GM23338 (cell line): ENCODE measurements at regions not wholly inside any gene's neighbourhood (a gene's known extent, or its start where the extent isn't known, plus 50 kb on each side); places are given as distances from the start of the nearest gene placed in this dataset.

Experiments used
- ATAC-seq: fragments of 200-7000 bp; cut with Tn5 transposase; 3 replicates; pipeline ENCODE4 v1.9.1; 2020
- DNase-seq: peaks from one replicate; pipeline ENCODE4 v3.0.0-alpha.2; 2015; ENCODE audit warnings: low spot score
- H2AFZ ChIP-seq: fragments of 200-600 bp; sonication (generic); 2 replicates; pipeline ENCODE4 v1.8.0; 2016; ENCODE audit warnings: antibody characterized with exemption, mild to moderate bottlenecking, moderate library complexity
- H3F3A ChIP-seq: fragments of 200-600 bp; sonication (generic); replicated peaks from 2 replicates; pipeline ENCODE4 v1.8.0; 2017; ENCODE audit warnings: antibody characterized with exemption, mixed run types, low read depth
- H3K27ac ChIP-seq: fragments of 200-600 bp; sonication (generic); 2 replicates; pipeline ENCODE4 v1.6.1; 2016; ENCODE audit warnings: low read depth
- H3K27me3 ChIP-seq: fragments of 200-600 bp; sonication (generic); 2 replicates; pipeline ENCODE4 v1.8.0; 2016; ENCODE audit warnings: mild to moderate bottlenecking, mixed run types, moderate library complexity; ENCODE audit not compliant: insufficient read depth
- H3K36me3 ChIP-seq: fragments of 200-600 bp; sonication (generic); 2 replicates; pipeline ENCODE4 v1.8.0; 2016; ENCODE audit warnings: mild to moderate bottlenecking; ENCODE audit not compliant: insufficient read depth
- H3K4me1 ChIP-seq: fragments of 200-600 bp; sonication (generic); 2 replicates; pipeline ENCODE4 v1.8.0; 2016; ENCODE audit warnings: mild to moderate bottlenecking, moderate library complexity; ENCODE audit not compliant: insufficient read depth
- H3K4me2 ChIP-seq: fragments of 200-600 bp; sonication (generic); 2 replicates; pipeline ENCODE4 v1.7.1; 2017; ENCODE audit warnings: mixed run types
- H3K4me3 ChIP-seq: fragments of 200-600 bp; sonication (generic); 2 replicates; pipeline ENCODE4 v1.6.1; 2016; ENCODE audit warnings: mixed run types
- H3K79me2 ChIP-seq: fragments of 200-600 bp; sonication (generic); replicated peaks from 2 replicates; pipeline ENCODE4 v1.8.0; 2017; ENCODE audit warnings: mild to moderate bottlenecking; ENCODE audit not compliant: insufficient read depth
- H3K9me2 ChIP-seq: fragments of 200-600 bp; sonication (generic); 2 replicates; pipeline ENCODE4 v1.8.0; 2017; ENCODE audit not compliant: insufficient read depth
- H4K20me1 ChIP-seq: fragments of 200-600 bp; sonication (generic); replicated peaks from 2 replicates; pipeline ENCODE4 v1.8.0; 2017; ENCODE audit warnings: mild to moderate bottlenecking; ENCODE audit not compliant: insufficient read depth
- H3K27ac Mint-ChIP-seq: 2 replicates; pipeline ENCODE4 v1.8.0; 2020; ENCODE audit warnings: inconsistent platforms, mild to moderate bottlenecking, moderate library complexity, mixed read lengths
- H3K27me3 Mint-ChIP-seq: 3 replicates; pipeline ENCODE4 v1.8.0; 2022; ENCODE audit warnings: low read depth, mild to moderate bottlenecking, moderate library complexity, mixed read lengths, inconsistent platforms; ENCODE audit not compliant: insufficient read depth, poor library complexity
- H3K36me3 Mint-ChIP-seq: 3 replicates; pipeline ENCODE4 v1.8.0; 2021; ENCODE audit warnings: low read depth, mild to moderate bottlenecking, inconsistent platforms, moderate library complexity, mixed read lengths
- H3K4me1 Mint-ChIP-seq: 3 replicates; pipeline ENCODE4 v1.8.0; 2020; ENCODE audit warnings: mild to moderate bottlenecking, inconsistent platforms, mixed read lengths
- H3K4me3 Mint-ChIP-seq: 3 replicates; pipeline ENCODE4 v1.8.0; 2021; ENCODE audit warnings: moderate library complexity, mild to moderate bottlenecking, inconsistent platforms, mixed read lengths
- H3K9me3 Mint-ChIP-seq: 3 replicates; pipeline ENCODE4 v1.8.0; 2020; ENCODE audit warnings: moderate library complexity, mild to moderate bottlenecking, inconsistent platforms, mixed read lengths
- CREB1 ChIP-seq: fragments of 250-450 bp; sonication (Bioruptor Pico); IDR thresholded peaks from 2 replicates; pipeline ENCODE4 v1.5.0; 2020; ENCODE audit warnings: low read depth, mild to moderate bottlenecking, moderate library complexity
- EZH2 ChIP-seq: fragments of 200-600 bp; sonication (generic); IDR thresholded peaks from one replicate; pipeline ENCODE4 v1.8.0; 2017; ENCODE audit warnings: antibody characterized with exemption, mild to moderate bottlenecking, low read depth; ENCODE audit not compliant: unreplicated experiment
- EZH2phosphoT487 ChIP-seq: fragments of 200-600 bp; sonication (generic); IDR thresholded peaks from one replicate; pipeline ENCODE4 v1.8.1; 2018; ENCODE audit warnings: antibody characterized with exemption; ENCODE audit not compliant: unreplicated experiment
- JUNB ChIP-seq: IDR thresholded peaks from one replicate; pipeline ENCODE4 v1.6.1; 2016; ENCODE audit warnings: antibody characterized with exemption; ENCODE audit not compliant: unreplicated experiment
- NANOG ChIP-seq: IDR thresholded peaks from 2 replicates; pipeline ENCODE4 v1.6.1; 2016; ENCODE audit warnings: antibody characterized with exemption, borderline replicate concordance
- POLR2AphosphoS5 ChIP-seq: IDR thresholded peaks from 2 replicates; pipeline ENCODE4 v1.6.1; 2016; ENCODE audit warnings: antibody characterized with exemption, low read depth
- REST ChIP-seq: IDR thresholded peaks from one replicate; pipeline ENCODE4 v1.6.1; 2018; ENCODE audit warnings: antibody characterized with exemption; ENCODE audit not compliant: unreplicated experiment
- STAT1 ChIP-seq: IDR thresholded peaks from one replicate; pipeline ENCODE4 v1.6.1; 2016; ENCODE audit warnings: antibody characterized with exemption; ENCODE audit not compliant: unreplicated experiment
- ZNF114 ChIP-seq: fragments of 250-450 bp; sonication (Bioruptor Pico); IDR thresholded peaks from 2 replicates; pipeline ENCODE4 v1.5.0; 2020; ENCODE audit warnings: mild to moderate bottlenecking, moderate library complexity
- ZNF331 ChIP-seq: fragments of 250-450 bp; sonication (Bioruptor Pico); IDR thresholded peaks from 2 replicates; pipeline ENCODE4 v1.5.0; 2020; ENCODE audit warnings: low read depth, mild to moderate bottlenecking, moderate library complexity
- ZNF462 ChIP-seq: fragments of 250-450 bp; sonication (Bioruptor Pico); IDR thresholded peaks from 2 replicates; pipeline ENCODE4 v1.5.0; 2020; ENCODE audit warnings: mild to moderate bottlenecking, moderate library complexity
- TF ChIP-seq, protein P1 (sequence below): IDR thresholded peaks from 2 replicates; pipeline ENCODE4 v1.6.1; 2016; ENCODE audit warnings: antibody characterized with exemption
- TF ChIP-seq, protein P2 (sequence below), 2 experiments: fragments of 200-600 bp in 1 of 2; sonication (generic) in 1 of 2; conservative IDR thresholded peaks; 2 replicates each; pipeline versions ENCODE4 v1.5.1 to v1.6.1; 2016 to 2017; ENCODE audit warnings: antibody characterized with exemption in 2 of 2, low read depth in 2 of 2, mild to moderate bottlenecking in 2 of 2, moderate library complexity in 1 of 2

DNA sequence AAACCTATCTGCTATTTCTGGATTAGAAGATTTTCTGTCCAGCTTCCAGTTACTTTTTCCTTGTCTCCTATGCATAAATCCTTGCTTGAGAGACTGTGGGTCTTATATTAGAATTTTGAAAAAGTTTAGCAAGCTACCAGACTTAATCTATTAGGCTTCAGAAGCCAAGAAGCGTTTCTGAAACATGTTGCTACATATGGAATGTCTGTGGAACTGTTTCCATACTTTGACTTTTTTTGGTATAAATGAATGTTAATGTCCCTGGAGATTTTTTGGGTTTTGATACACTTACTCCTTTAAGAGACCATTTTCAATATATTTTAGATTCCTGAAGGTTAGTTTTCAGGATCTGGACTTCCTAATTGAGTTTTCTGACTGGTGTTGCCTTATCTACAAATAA lies 191.4 kb upstream of the SGCD start:
- H3K9me3 Mint-ChIP-seq, result no peaks in the 10 kb centered on the region
- Histone ChIP-seq H3K4me3 (no peak overlapping the region), H3K27ac (no peak overlapping the region), H3K4me2 (no peak overlapping the region), H3K4me1 (no peaks in the 10 kb centered on the region), H3K27me3 (no peaks in the 10 kb centered on the region), H4K20me1 (no peaks in the 10 kb centered on the region), H3K79me2 (no peaks in the 10 kb centered on the region), H3K9me2 (0 out of 2 replicates have a peak, but pooled peaks cover 4% of the 10 kb centered on the region), H3F3A (no peaks in the 10 kb centered on the region), H3K36me3 (no peaks in the 10 kb centered on the region), H2AFZ (no peak overlapping the region)
- ATAC-seq (no peak), DNase-seq (no peak)
- H3K27ac Mint-ChIP-seq, result no peak overlapping the region
- no peak overlapping the region for H3K4me3 Mint-ChIP-seq
- H3K27me3 Mint-ChIP-seq, result no peaks in the 10 kb centered on the region
- no peak for TF ChIP-seq CREB1 (CRISPR knock-in tag)
- no peak for TF ChIP-seq ZNF114 (CRISPR knock-in tag)
- TF ChIP-seq EZH2phosphoT487, result no peak
- TF ChIP-seq, protein P1, sequence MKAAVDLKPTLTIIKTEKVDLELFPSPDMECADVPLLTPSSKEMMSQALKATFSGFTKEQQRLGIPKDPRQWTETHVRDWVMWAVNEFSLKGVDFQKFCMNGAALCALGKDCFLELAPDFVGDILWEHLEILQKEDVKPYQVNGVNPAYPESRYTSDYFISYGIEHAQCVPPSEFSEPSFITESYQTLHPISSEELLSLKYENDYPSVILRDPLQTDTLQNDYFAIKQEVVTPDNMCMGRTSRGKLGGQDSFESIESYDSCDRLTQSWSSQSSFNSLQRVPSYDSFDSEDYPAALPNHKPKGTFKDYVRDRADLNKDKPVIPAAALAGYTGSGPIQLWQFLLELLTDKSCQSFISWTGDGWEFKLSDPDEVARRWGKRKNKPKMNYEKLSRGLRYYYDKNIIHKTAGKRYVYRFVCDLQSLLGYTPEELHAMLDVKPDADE, result no peak
- no peak for TF ChIP-seq POLR2AphosphoS5
- no peak for TF ChIP-seq STAT1
- TF ChIP-seq JUNB, result no peak
- TF ChIP-seq ZNF331 (CRISPR knock-in tag), result no peak
- no peak for TF ChIP-seq EZH2
- TF ChIP-seq, protein P2, sequence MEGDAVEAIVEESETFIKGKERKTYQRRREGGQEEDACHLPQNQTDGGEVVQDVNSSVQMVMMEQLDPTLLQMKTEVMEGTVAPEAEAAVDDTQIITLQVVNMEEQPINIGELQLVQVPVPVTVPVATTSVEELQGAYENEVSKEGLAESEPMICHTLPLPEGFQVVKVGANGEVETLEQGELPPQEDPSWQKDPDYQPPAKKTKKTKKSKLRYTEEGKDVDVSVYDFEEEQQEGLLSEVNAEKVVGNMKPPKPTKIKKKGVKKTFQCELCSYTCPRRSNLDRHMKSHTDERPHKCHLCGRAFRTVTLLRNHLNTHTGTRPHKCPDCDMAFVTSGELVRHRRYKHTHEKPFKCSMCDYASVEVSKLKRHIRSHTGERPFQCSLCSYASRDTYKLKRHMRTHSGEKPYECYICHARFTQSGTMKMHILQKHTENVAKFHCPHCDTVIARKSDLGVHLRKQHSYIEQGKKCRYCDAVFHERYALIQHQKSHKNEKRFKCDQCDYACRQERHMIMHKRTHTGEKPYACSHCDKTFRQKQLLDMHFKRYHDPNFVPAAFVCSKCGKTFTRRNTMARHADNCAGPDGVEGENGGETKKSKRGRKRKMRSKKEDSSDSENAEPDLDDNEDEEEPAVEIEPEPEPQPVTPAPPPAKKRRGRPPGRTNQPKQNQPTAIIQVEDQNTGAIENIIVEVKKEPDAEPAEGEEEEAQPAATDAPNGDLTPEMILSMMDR (conservative IDR thresholded peaks at IDR 0.05; ENCODE audit: low read depth in 2 of 2), result no peak
- TF ChIP-seq NANOG, result no peak
- TF ChIP-seq ZNF462, result no peak
- no peak for TF ChIP-seq REST
- H3K4me1 Mint-ChIP-seq, result peaks cover 4% of the 10 kb centered on the region; the same call in 2 of the 3 replicates
- H3K36me3 Mint-ChIP-seq, result no peaks in the 10 kb centered on the region
